ENCODE measurements at regions not wholly inside any gene's neighbourhood (a gene's known extent, or its start where the extent isn't known, plus 50 kb on each side); places are given as distances from the start of the nearest gene placed in this dataset.

- dilution Hi-C loops (cut with MboI; ENCODE audit: extremely low pct_ligation_motif_present, low sequenced_read_pairs), result no loop called here
- DNase-seq (ENCODE audit: low read depth, low spot score) (no peak), FAIRE-seq (no peak)
- Histone ChIP-seq H3K9ac (ENCODE audit: control insufficient read depth, extremely low read depth, insufficient read depth, low read length) (no peak overlapping the region), H4K20me1 (ENCODE audit: control insufficient read depth, extremely low read depth, insufficient read depth, low read length) (no peaks in the 10 kb centered on the region), H3K27ac (ENCODE audit: control insufficient read depth, insufficient read depth, low read length) (no peak overlapping the region), H3K4me2 (ENCODE audit: control insufficient read depth, extremely low read depth, insufficient read depth, low read depth, low read length) (no peak overlapping the region), H3K4me1 (ENCODE audit: control insufficient read depth, extremely low read depth, insufficient read depth, low read length) (peaks cover 38% of the 10 kb centered on the region), H3K9me1 (ENCODE audit: control insufficient read depth, extremely low read depth, insufficient read depth, low read length) (no peaks in the 10 kb centered on the region), H2AFZ (ENCODE audit: control insufficient read depth, low read length) (no peak overlapping the region), H3K4me3 (ENCODE audit: control insufficient read depth in 2 of 3, extremely low read depth in 1 of 3, insufficient read depth in 2 of 3, low read depth in 1 of 3, low read length in 3 of 3) (no peak overlapping the region), H3K36me3 (ENCODE audit: control insufficient read depth in 2 of 2, extremely low read depth in 1 of 2, insufficient read depth in 2 of 2, low read length in 2 of 2) (no peaks in the 10 kb centered on the region), H3K9me3 (ENCODE audit: control insufficient read depth, low read depth, low read length) (no peaks in the 10 kb centered on the region), H3K79me2 (ENCODE audit: control insufficient read depth, insufficient read depth, low read length) (no peaks in the 10 kb centered on the region), H3K27me3 (ENCODE audit: control insufficient read depth, extremely low read depth, insufficient read depth, low read length) (no peaks in the 10 kb centered on the region)
- TF ChIP-seq CTCF (optimal IDR thresholded peaks at IDR 0.05 in 1 of 3, IDR thresholded peaks at IDR 0.05 in 1 of 3, conservative IDR thresholded peaks at IDR 0.05 in 1 of 3; ENCODE audit: extremely low read depth in 1 of 3, insufficient read depth in 2 of 3, low read length in 3 of 3) (no peak), EZH2 (IDR thresholded peaks at IDR 0.05; ENCODE audit: low read length) (no peak)
Measured at GRCh38 chr1:94640125-94640524, 98.6 kb upstream of the F3 start.

GRCh38 chr1:94637121-94637520 lies 95.6 kb upstream of the F3 start:
- Histone ChIP-seq H3K9me3 (ENCODE audit: control insufficient read depth, low read depth, low read length) (no peaks in the 10 kb centered on the region), H3K9ac (ENCODE audit: control insufficient read depth, extremely low read depth, insufficient read depth, low read length) (no peak overlapping the region), H4K20me1 (ENCODE audit: control insufficient read depth, extremely low read depth, insufficient read depth, low read length) (no peaks in the 10 kb centered on the region), H3K27ac (ENCODE audit: control insufficient read depth, insufficient read depth, low read length) (no peak overlapping the region), H3K79me2 (ENCODE audit: control insufficient read depth, insufficient read depth, low read length) (no peaks in the 10 kb centered on the region), H3K36me3 (ENCODE audit: control insufficient read depth in 2 of 2, extremely low read depth in 1 of 2, insufficient read depth in 2 of 2, low read length in 2 of 2) (no peaks in the 10 kb centered on the region), H3K27me3 (ENCODE audit: control insufficient read depth, extremely low read depth, insufficient read depth, low read length) (no peaks in the 10 kb centered on the region), H2AFZ (ENCODE audit: control insufficient read depth, low read length) (no peak overlapping the region), H3K4me2 (ENCODE audit: control insufficient read depth, extremely low read depth, insufficient read depth, low read depth, low read length) (no peak overlapping the region), H3K9me1 (ENCODE audit: control insufficient read depth, extremely low read depth, insufficient read depth, low read length) (no peaks in the 10 kb centered on the region), H3K4me3 (ENCODE audit: control insufficient read depth in 2 of 3, extremely low read depth in 1 of 3, insufficient read depth in 2 of 3, low read depth in 1 of 3, low read length in 3 of 3) (no peak overlapping the region), H3K4me1 (ENCODE audit: control insufficient read depth, extremely low read depth, insufficient read depth, low read length) (peaks cover 37% of the 10 kb centered on the region)
- DNase-seq (ENCODE audit: low read depth, low spot score), result no peak
- no peak for FAIRE-seq
- TF ChIP-seq EZH2 (IDR thresholded peaks at IDR 0.05; ENCODE audit: low read length) (no peak), CTCF (optimal IDR thresholded peaks at IDR 0.05 in 1 of 3, IDR thresholded peaks at IDR 0.05 in 1 of 3, conservative IDR thresholded peaks at IDR 0.05 in 1 of 3; ENCODE audit: extremely low read depth in 1 of 3, insufficient read depth in 2 of 3, low read length in 3 of 3) (no peak)
- dilution Hi-C loops (cut with MboI; ENCODE audit: extremely low pct_ligation_motif_present, low sequenced_read_pairs), result no loop called here
